ENCODE measurements at regions not wholly inside any gene's neighbourhood (a gene's known extent, or its start where the extent isn't known, plus 50 kb on each side); places are given as distances from the start of the nearest gene placed in this dataset.

DNA sequence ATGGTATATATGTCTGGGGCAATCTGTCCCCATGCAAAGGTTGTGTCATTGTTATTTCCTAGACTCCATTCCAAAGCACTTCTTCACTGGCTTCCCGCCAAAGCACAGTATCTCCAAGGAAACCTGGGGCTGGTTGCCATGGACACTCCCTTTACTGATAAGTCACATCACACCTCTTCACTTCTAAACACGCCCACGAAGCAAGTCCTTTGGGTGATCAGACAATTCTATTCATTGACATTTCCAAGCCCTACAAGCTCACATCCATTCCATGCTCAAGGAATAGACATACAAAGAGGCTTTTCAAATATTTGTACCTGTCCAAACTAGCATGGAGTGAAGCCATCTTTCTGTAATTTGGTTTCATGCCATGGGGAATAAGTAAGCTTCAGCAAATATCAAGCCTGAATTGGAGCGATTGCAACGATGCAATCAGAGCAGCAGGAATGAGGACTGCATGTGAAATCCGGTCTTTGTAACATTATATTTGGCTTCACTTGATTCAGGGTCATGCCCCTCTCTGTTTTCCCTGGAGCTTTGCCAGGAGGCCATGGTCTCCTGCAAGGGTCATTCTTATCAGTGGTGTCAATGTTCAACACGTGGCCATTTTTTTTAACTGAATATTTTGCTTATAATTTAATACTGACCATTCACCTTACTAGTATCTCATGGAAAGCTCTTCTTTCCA lies 201.6 kb upstream of the TMC3 start:
- TF ChIP-seq CTCF (IDR thresholded peaks at IDR 0.05; ENCODE audit: borderline replicate concordance, extremely low read depth, low read length, poor library complexity, severe bottlenecking) = no peak
- no peak for TF ChIP-seq EZH2 (IDR thresholded peaks at IDR 0.05; ENCODE audit: borderline replicate concordance, low read depth, low read length, severe bottlenecking)

All from DND-41 (cell line).